NT2/D1 (cell line): ENCODE measurements at regions not wholly inside any gene's neighbourhood (a gene's known extent, or its start where the extent isn't known, plus 50 kb on each side); places are given as distances from the start of the nearest gene placed in this dataset.
"Not testable (repeated sequence)": the region's sequence is repeated elsewhere in the genome, so short reads cannot be mapped to it uniquely, and the experiment has no call there.

Experiments used
- YY1 ChIP-seq: IDR thresholded peaks from 2 replicates; pipeline ENCODE4 v1.6.1; 2011; ENCODE audit not compliant: insufficient read length, insufficient read depth
- ZNF274 ChIP-seq: IDR thresholded peaks from 2 replicates; pipeline ENCODE4 v1.6.1; 2011; ENCODE audit warnings: mild to moderate bottlenecking, low read depth, low read length

DNA sequence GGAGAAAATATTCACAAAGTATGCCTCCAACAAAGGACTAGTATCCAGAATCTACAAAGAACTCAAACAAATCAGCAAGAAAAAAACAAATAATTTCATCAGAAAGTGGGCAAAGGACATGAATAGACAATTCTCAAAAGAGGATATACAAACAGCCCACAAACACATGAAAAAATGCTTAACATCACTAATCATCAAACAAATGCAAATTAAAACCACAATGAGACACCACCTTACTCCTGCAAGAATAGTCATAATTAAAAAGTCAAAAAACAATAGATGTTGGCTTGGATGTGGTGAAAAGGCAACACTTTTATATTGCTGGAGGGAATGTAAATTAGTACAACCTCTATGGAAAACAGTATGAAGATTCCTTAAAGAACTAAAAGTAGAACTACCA lies 63.8 kb upstream of the IKZF1 start:
- TF ChIP-seq YY1, ZNF274: not testable (repeated sequence)
